ENCODE measurements at regions not wholly inside any gene's neighbourhood (a gene's known extent, or its start where the extent isn't known, plus 50 kb on each side); places are given as distances from the start of the nearest gene placed in this dataset.
"Not testable (repeated sequence)": the region's sequence is repeated elsewhere in the genome, so short reads cannot be mapped to it uniquely, and the experiment has no call there.

DNA sequence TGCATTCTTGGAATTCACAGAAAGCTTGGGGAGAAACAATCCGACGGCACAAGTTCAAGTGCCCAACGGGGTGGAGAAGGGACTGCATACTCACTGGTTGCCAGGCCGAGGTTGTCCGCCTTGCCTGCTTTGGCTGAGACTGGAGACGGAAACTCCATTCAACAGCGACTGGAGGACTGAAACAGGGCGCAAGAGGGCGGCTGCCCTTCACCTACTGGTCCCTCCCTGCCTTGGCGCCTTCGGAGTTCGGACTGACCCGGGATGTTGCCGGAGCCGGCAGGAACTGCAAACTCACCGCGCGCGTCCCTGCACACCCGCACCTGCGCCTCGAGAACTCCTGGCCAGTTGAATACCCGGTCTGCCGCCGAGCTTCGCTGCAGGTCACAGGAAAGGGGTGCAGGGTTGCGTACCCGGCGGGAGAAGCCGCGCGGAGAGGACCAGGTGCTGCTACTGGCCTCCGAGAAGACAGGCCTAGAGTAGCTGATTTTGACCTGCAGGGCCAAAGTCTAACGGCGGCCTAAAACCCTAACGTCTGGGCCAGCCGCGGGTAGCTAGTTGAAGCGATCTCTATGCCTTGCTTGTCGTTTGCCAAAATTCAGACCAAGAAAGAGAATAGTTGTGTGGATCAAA is 132.9 kb downstream of the FAM72B start:
- TF ChIP-seq, protein P1, sequence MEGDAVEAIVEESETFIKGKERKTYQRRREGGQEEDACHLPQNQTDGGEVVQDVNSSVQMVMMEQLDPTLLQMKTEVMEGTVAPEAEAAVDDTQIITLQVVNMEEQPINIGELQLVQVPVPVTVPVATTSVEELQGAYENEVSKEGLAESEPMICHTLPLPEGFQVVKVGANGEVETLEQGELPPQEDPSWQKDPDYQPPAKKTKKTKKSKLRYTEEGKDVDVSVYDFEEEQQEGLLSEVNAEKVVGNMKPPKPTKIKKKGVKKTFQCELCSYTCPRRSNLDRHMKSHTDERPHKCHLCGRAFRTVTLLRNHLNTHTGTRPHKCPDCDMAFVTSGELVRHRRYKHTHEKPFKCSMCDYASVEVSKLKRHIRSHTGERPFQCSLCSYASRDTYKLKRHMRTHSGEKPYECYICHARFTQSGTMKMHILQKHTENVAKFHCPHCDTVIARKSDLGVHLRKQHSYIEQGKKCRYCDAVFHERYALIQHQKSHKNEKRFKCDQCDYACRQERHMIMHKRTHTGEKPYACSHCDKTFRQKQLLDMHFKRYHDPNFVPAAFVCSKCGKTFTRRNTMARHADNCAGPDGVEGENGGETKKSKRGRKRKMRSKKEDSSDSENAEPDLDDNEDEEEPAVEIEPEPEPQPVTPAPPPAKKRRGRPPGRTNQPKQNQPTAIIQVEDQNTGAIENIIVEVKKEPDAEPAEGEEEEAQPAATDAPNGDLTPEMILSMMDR (IDR thresholded peaks at IDR 0.05; ENCODE audit: poor library complexity, severe bottlenecking) = not testable (repeated sequence)
- not testable (repeated sequence) for TF ChIP-seq POLR2AphosphoS5 (IDR thresholded peaks at IDR 0.05)
